H1 (cell line): ENCODE measurements at regions not wholly inside any gene's neighbourhood (a gene's known extent, or its start where the extent isn't known, plus 50 kb on each side); places are given as distances from the start of the nearest gene placed in this dataset.

Experiments used
- CTCF ChIA-PET: fragments of 300-600 bp; sonication (Branson Sonifier 250); formaldehyde crosslinking; loops from one replicate; lab custom pipeline; 2021; ENCODE audit not compliant: partially characterized antibody; lab: Charles Lee
- POLR2A ChIA-PET: fragments of 300-600 bp; sonication (Branson Sonifier 250); formaldehyde crosslinking; loops from one replicate; lab custom pipeline; 2021; ENCODE audit warnings: inconsistent platforms; ENCODE audit not compliant: partially characterized antibody; lab: Charles Lee
- DNase-seq, 2 experiments: peaks; one replicate each; pipeline versions ENCODE4 v3.0.0 to v3.0.0-alpha.2; 2010 to 2022; ENCODE audit warnings: low spot score in 2 of 2, low read depth in 1 of 2, mixed read lengths in 1 of 2
- FAIRE-seq: peaks from 2 replicates; lab custom pipeline; 2011; peaks lifted over from hg19 to GRCh38; lab: Jason Lieb, UNC
- H2AFZ ChIP-seq: 2 replicates; pipeline ENCODE4 v1.8.1; 2012; ENCODE audit warnings: low read length, inconsistent platforms
- H2AK5ac ChIP-seq: 2 replicates; pipeline ENCODE4 v1.6.1; 2013; ENCODE audit warnings: low read depth, low read length
- H2BK120ac ChIP-seq: replicated peaks from 2 replicates; pipeline ENCODE3; 2013; ENCODE audit warnings: low read depth, low read length, inconsistent platforms
- H2BK12ac ChIP-seq: 2 replicates; pipeline ENCODE4 v1.6.1; 2013; ENCODE audit warnings: low read depth, low read length
- H2BK15ac ChIP-seq: 2 replicates; pipeline ENCODE4 v1.6.1; 2013; ENCODE audit warnings: low read length
- H2BK20ac ChIP-seq: 2 replicates; pipeline ENCODE4 v1.6.1; 2013; ENCODE audit warnings: low read length
- H2BK5ac ChIP-seq: 2 replicates; pipeline ENCODE4 v1.6.1; 2013; ENCODE audit warnings: low read depth, low read length
- H3K14ac ChIP-seq: 2 replicates; pipeline ENCODE4 v1.6.1; 2013; ENCODE audit warnings: inconsistent platforms; ENCODE audit not compliant: insufficient read length
- H3K18ac ChIP-seq: 2 replicates; pipeline ENCODE4 v1.6.1; 2013; ENCODE audit warnings: low read length; ENCODE audit errors: extremely low read depth
- H3K23ac ChIP-seq: 2 replicates; pipeline ENCODE4 v1.6.1; 2013; ENCODE audit warnings: inconsistent platforms; ENCODE audit not compliant: insufficient read length
- H3K23me2 ChIP-seq: 2 replicates; pipeline ENCODE4 v1.6.1; 2013; ENCODE audit warnings: low read depth, low read length
- H3K27ac ChIP-seq: 2 replicates; pipeline ENCODE4 v1.6.1; 2011; ENCODE audit warnings: low read depth, low read length, inconsistent platforms
- H3K27me3 ChIP-seq, 4 experiments: replicated peaks in 1 of 4; 1 replicate in 1 of 4; 2 replicates in 3 of 4; pipeline versions ENCODE4 v1.6.1 to v1.8.1; 2011 to 2013; ENCODE audit warnings: low read length in 3 of 4, mild to moderate bottlenecking in 3 of 4, inconsistent platforms in 2 of 4, mixed read lengths in 2 of 4, moderate library complexity in 1 of 4; ENCODE audit not compliant: control insufficient read depth in 3 of 4, insufficient read depth in 3 of 4; ENCODE audit errors: extremely low read depth in 1 of 4
- H3K36me3 ChIP-seq, 4 experiments: 2 replicates each; pipeline versions ENCODE4 v1.6.1 to v1.8.1; 2011 to 2013; ENCODE audit warnings: mild to moderate bottlenecking in 4 of 4, low read length in 3 of 4, moderate library complexity in 2 of 4, control low read depth in 1 of 4, inconsistent platforms in 1 of 4; ENCODE audit not compliant: insufficient read depth in 4 of 4, control insufficient read depth in 2 of 4
- H3K4ac ChIP-seq: replicated peaks from 2 replicates; pipeline ENCODE3; 2013; ENCODE audit warnings: low read length, low read depth, mixed read lengths, inconsistent platforms; ENCODE audit not compliant: insufficient read length
- H3K4me1 ChIP-seq, 4 experiments: replicated peaks in 1 of 4; 1 replicate in 1 of 4; 2 replicates in 3 of 4; pipeline versions ENCODE4 v1.6.1 to v1.8.1; 2011 to 2013; ENCODE audit warnings: low read length in 3 of 4, inconsistent platforms in 2 of 4, mixed read lengths in 1 of 4; ENCODE audit not compliant: insufficient read depth in 4 of 4, control insufficient read depth in 3 of 4
- H3K4me2 ChIP-seq, 2 experiments: 2 replicates each; pipeline versions ENCODE4 v1.6.1 to v1.8.1; 2011 to 2013; ENCODE audit warnings: low read depth in 2 of 2, low read length in 2 of 2, control low read depth in 1 of 2, inconsistent platforms in 1 of 2, mild to moderate bottlenecking in 1 of 2; ENCODE audit not compliant: insufficient read depth in 1 of 2
- H3K4me3 ChIP-seq, 4 experiments: fragments of 200-600, 300-600 bp in 1 of 4; sonication (generic), shearing (Covaris generic), sonication (Bioruptor Twin) in 1 of 4; 2 replicates each; pipeline versions ENCODE4 v1.5.1 to v1.8.1; 2011 to 2016; ENCODE audit warnings: low read length in 4 of 4, low read depth in 3 of 4, control low read depth in 2 of 4, inconsistent platforms in 2 of 4, mild to moderate bottlenecking in 2 of 4, mixed read lengths in 1 of 4, moderate library complexity in 1 of 4; ENCODE audit not compliant: insufficient read depth in 2 of 4; ENCODE audit errors: extremely low read depth in 1 of 4
- H3K56ac ChIP-seq: replicated peaks from 2 replicates; pipeline ENCODE3; 2013; ENCODE audit warnings: low read depth, mild to moderate bottlenecking, mixed read lengths, low read length, inconsistent platforms; ENCODE audit not compliant: insufficient read length
- H3K79me1 ChIP-seq: 2 replicates; pipeline ENCODE4 v1.6.1; 2013; ENCODE audit warnings: low read depth, low read length, control low read depth
- H3K79me2 ChIP-seq, 2 experiments: 2 replicates each; pipeline versions ENCODE4 v1.6.1 to v1.8.1; 2012 to 2013; ENCODE audit warnings: low read length in 2 of 2, mild to moderate bottlenecking in 2 of 2, inconsistent platforms in 1 of 2; ENCODE audit not compliant: insufficient read depth in 2 of 2, control insufficient read depth in 1 of 2
- H3K9ac ChIP-seq, 4 experiments: replicated peaks in 1 of 4; 1 replicate in 1 of 4; 2 replicates in 3 of 4; pipeline versions ENCODE4 v1.6.1 to v1.8.1; 2011 to 2013; ENCODE audit warnings: low read depth in 3 of 4, low read length in 3 of 4, control low read depth in 2 of 4, mild to moderate bottlenecking in 2 of 4, moderate library complexity in 2 of 4, inconsistent platforms in 1 of 4; ENCODE audit errors: extremely low read depth in 1 of 4
- H3K9me3 ChIP-seq, 2 experiments: 2 replicates each; pipeline versions ENCODE4 v1.6.1 to v1.8.1; 2012 to 2013; ENCODE audit warnings: mild to moderate bottlenecking in 2 of 2, moderate library complexity in 2 of 2, control low read depth in 1 of 2, inconsistent platforms in 1 of 2, low read depth in 1 of 2, low read length in 1 of 2, mixed read lengths in 1 of 2; ENCODE audit not compliant: insufficient read depth in 2 of 2
- H4K20me1 ChIP-seq, 2 experiments: replicated peaks in 1 of 2; 2 replicates each; pipeline versions ENCODE3 to v1.8.1; 2011 to 2013; ENCODE audit warnings: inconsistent platforms in 2 of 2, low read length in 2 of 2, mild to moderate bottlenecking in 1 of 2; ENCODE audit not compliant: insufficient read depth in 2 of 2, control insufficient read depth in 1 of 2
- H4K5ac ChIP-seq: 2 replicates; pipeline ENCODE4 v1.6.1; 2013; ENCODE audit warnings: low read length, low read depth, mixed read lengths, inconsistent platforms; ENCODE audit not compliant: insufficient read length
- H4K8ac ChIP-seq: 2 replicates; pipeline ENCODE4 v1.8.0; 2013; ENCODE audit warnings: mild to moderate bottlenecking, moderate library complexity, low read length, inconsistent platforms; ENCODE audit not compliant: insufficient read depth; ENCODE audit errors: extremely low read depth
- H4K91ac ChIP-seq: replicated peaks from 2 replicates; pipeline ENCODE3; 2013; ENCODE audit warnings: low read length, mixed read lengths, inconsistent platforms; ENCODE audit not compliant: insufficient read length
- EP300 ChIP-seq, 2 experiments: IDR thresholded peaks; 1 replicate in 1 of 2; 2 replicates in 1 of 2; pipeline ENCODE4 v1.6.1; 2011 to 2012; ENCODE audit warnings: low read depth in 2 of 2, low read length in 2 of 2, mild to moderate bottlenecking in 2 of 2, borderline replicate concordance in 1 of 2, inconsistent platforms in 1 of 2, moderate library complexity in 1 of 2
- WGBS, 2 experiments: shearing (Covaris generic) in 1 of 2; methylation state at CpG; one replicate each; pipeline versions ENCODE4 v1.1.6 to v1.1.7; 2013 to 2015; ENCODE audit warnings: low lambda C conversion rate in 2 of 2, mixed read lengths in 2 of 2, inconsistent platforms in 1 of 2, low coverage in 1 of 2, missing lambda C conversion rate in 1 of 2; ENCODE audit not compliant: insufficient replicate concordance in 2 of 2, insufficient coverage in 1 of 2, insufficient read length in 1 of 2; ENCODE audit errors: extremely low coverage in 1 of 2, missing lambda C conversion rate in 1 of 2; 5-methylcytosine and 5-hydroxymethylcytosine counted together

DNA sequence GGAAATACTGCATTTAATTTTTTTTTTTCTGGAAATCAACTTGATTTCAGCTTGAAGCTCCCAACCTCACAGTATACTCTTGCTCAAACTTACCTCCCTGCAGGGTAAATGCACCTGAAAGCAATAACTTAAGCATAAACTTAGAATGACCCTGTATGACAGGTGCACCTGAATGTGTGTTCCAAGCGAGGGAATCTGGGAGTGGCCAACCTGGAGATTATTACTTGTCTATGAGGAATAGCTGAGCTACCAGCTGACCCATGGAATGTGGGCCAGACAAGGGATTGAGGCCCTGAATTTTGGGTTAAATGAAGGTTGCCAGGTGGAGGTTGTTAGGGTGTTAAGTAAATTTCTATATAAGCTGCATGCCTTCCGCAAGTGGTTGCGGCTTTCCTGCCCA is 140.6 kb downstream of the OSTF1 start:
- Histone ChIP-seq H4K20me1 (no peaks in the 10 kb centered on the region), H3K9me3 (peaks cover 4 to 14% of the 10 kb centered on the region in 2 experiments; a peak in 3 of 4 replicates), H3K14ac (no peak overlapping the region), H2BK12ac (no peak overlapping the region), H3K4ac (no peak overlapping the region), H4K91ac (no peak overlapping the region), H2AK5ac (no peak overlapping the region), H3K56ac (no peak overlapping the region), H3K18ac (no peak overlapping the region), H3K36me3 (no peaks in the 10 kb centered on the region; a peak in 1 of 8 replicates), H3K27ac (no peak overlapping the region), H2BK5ac (no peak overlapping the region), H3K4me1 (no peaks in the 10 kb centered on the region), H2BK15ac (no peak overlapping the region), H3K9ac (no peak overlapping the region), H3K27me3 (no peaks in the 10 kb centered on the region), H3K79me2 (no peaks in the 10 kb centered on the region), H2AFZ (no peak overlapping the region), H2BK20ac (no peak overlapping the region), H3K23ac (no peak overlapping the region), H3K4me3 (no peak overlapping the region), H4K8ac (no peak overlapping the region), H4K5ac (no peak overlapping the region), H2BK120ac (no peak overlapping the region), H3K79me1 (no peaks in the 10 kb centered on the region), H3K4me2 (no peak overlapping the region), H3K23me2 (no peaks in the 10 kb centered on the region)
- DNase-seq (no peak), FAIRE-seq (no peak)
- ChIA-PET POLR2A (no interaction called here), CTCF (interaction anchor here (1.3 to 2.8 kb wide), 4 partner anchors 10 to 29 kb away, joined by 3 to 16 read pairs (median 4); no protein-coding TSS in a partner anchor)
- 93% methylated on average over 3 of the region's 3 CpGs; no CpG with 5 or more reads in 1 of the 2 experiments for WGBS, 2 experiments
- TF ChIP-seq EP300 (IDR thresholded peaks at IDR 0.05; ENCODE audit: borderline replicate concordance in 1 of 2, low read depth in 2 of 2, low read length in 2 of 2): no peak
